HepG2 (cell line): ENCODE measurements at regions not wholly inside any gene's neighbourhood (a gene's known extent, or its start where the extent isn't known, plus 50 kb on each side); places are given as distances from the start of the nearest gene placed in this dataset.

Experiments used
- ATAC-seq: fragments of 200-7000 bp; cut with Tn5 transposase; 3 replicates; pipeline ENCODE4 v1.9.1; 2020; ENCODE audit warnings: mild to moderate bottlenecking, moderate library complexity
- BruUV-seq: library from RNA; stranded (reverse); fragments of 400-500 nt; replicated peaks from 2 replicates; lab custom pipeline; 2021; lab: Mats Ljungman, UMichigan
- CTCF ChIA-PET: fragments of 300-600 bp; formaldehyde crosslinking; extraction: SDS; loops from one replicate; lab custom pipeline; 2021; ENCODE audit warnings: low total read pairs, inconsistent platforms, low intra/inter-chr PET ratio; lab: Yijun Ruan, JAX
- POLR2A ChIA-PET: fragments of 350-600 bp; sonication (Branson Sonifier 250); formaldehyde crosslinking; loops from one replicate; lab custom pipeline; 2020; ENCODE audit warnings: antibody characterized with exemption, inconsistent platforms; lab: Yijun Ruan, JAX
- DNase-seq: peaks from one replicate; pipeline ENCODE4 v3.0.0-alpha.2; 2015; ENCODE audit warnings: low spot score
- FAIRE-seq: peaks from 3 replicates; lab custom pipeline; 2011; peaks lifted over from hg19 to GRCh38; lab: Jason Lieb, UNC
- H2AFZ ChIP-seq: one replicate; pipeline ENCODE4 v1.6.1; 2011; ENCODE audit warnings: low read length, inconsistent platforms
- H3K27ac ChIP-seq: fragments of 300-600 bp; 3 replicates; pipeline ENCODE4 v1.8.0; 2011; ENCODE audit warnings: mixed run types, mild to moderate bottlenecking, mixed read lengths, low read length, inconsistent platforms; ENCODE audit not compliant: insufficient read depth; ENCODE audit errors: extremely low read length
- H3K27me3 ChIP-seq, 2 experiments: fragments of 200-600 bp in 1 of 2; 2 replicates in 1 of 2; 3 replicates in 1 of 2; pipeline versions ENCODE4 v1.6.0 to v1.8.0; 2011; ENCODE audit warnings: low read length in 2 of 2, mild to moderate bottlenecking in 2 of 2, moderate library complexity in 2 of 2, inconsistent platforms in 1 of 2; ENCODE audit not compliant: insufficient read depth in 2 of 2, control insufficient read depth in 1 of 2
- H3K36me3 ChIP-seq, 2 experiments: fragments of 200-600 bp in 1 of 2; replicated peaks in 1 of 2; 2 replicates in 1 of 2; 3 replicates in 1 of 2; pipeline versions ENCODE4 v1.5.1 to v1.8.0; 2011; ENCODE audit warnings: low read length in 2 of 2, inconsistent platforms in 1 of 2; ENCODE audit not compliant: insufficient read depth in 2 of 2, control insufficient read depth in 1 of 2
- H3K4me1 ChIP-seq: 2 replicates; pipeline ENCODE4 v1.5.1; 2012; ENCODE audit warnings: low read length, inconsistent platforms; ENCODE audit not compliant: insufficient read depth
- H3K4me2 ChIP-seq: 2 replicates; pipeline ENCODE4 v1.6.0; 2011; ENCODE audit warnings: low read depth, low read length, inconsistent platforms
- H3K4me3 ChIP-seq, 3 experiments: fragments of 200-600 bp in 1 of 3; sonication (generic), shearing (Covaris generic) in 1 of 3; replicated peaks in 1 of 3; 2 replicates each; pipeline ENCODE4 v1.5.1; 2011 to 2016; ENCODE audit warnings: low read length in 3 of 3, inconsistent platforms in 2 of 3, low read depth in 2 of 3, mild to moderate bottlenecking in 2 of 3, control low read depth in 1 of 3, mixed read lengths in 1 of 3; ENCODE audit not compliant: insufficient read depth in 1 of 3
- H3K79me2 ChIP-seq: one replicate; pipeline ENCODE4 v1.6.1; 2011; ENCODE audit warnings: low read length, inconsistent platforms; ENCODE audit not compliant: insufficient read depth
- H3K9ac ChIP-seq: 2 replicates; pipeline ENCODE4 v1.6.0; 2011; ENCODE audit warnings: mild to moderate bottlenecking, low read depth, low read length, inconsistent platforms; ENCODE audit not compliant: insufficient read depth
- H3K9me3 ChIP-seq: 2 replicates; pipeline ENCODE4 v1.5.1; 2012; ENCODE audit warnings: mild to moderate bottlenecking, low read length
- H4K20me1 ChIP-seq: 2 replicates; pipeline ENCODE4 v1.6.0; 2011; ENCODE audit warnings: inconsistent platforms, mild to moderate bottlenecking, low read length, moderate library complexity; ENCODE audit not compliant: insufficient read depth
- HCFC1 ChIP-seq: fragments of 150-350 bp; IDR thresholded peaks from 2 replicates; pipeline ENCODE4 v1.6.1; 2014; ENCODE audit warnings: low read depth, low read length
- JDP2 ChIP-seq: sonication (generic); formaldehyde crosslinking; IDR thresholded peaks from 2 replicates; pipeline ENCODE4 v1.8.1; 2022; ENCODE audit warnings: missing genetic modification reagents, borderline replicate concordance
- LBX2 ChIP-seq: sonication (generic); formaldehyde crosslinking; IDR thresholded peaks from 2 replicates; pipeline ENCODE4 v1.5.0; 2020; ENCODE audit warnings: missing genetic modification reagents, mild to moderate bottlenecking, borderline replicate concordance
- MIER2 ChIP-seq: IDR thresholded peaks from 2 replicates; pipeline ENCODE4 v1.6.1; 2016; ENCODE audit warnings: missing biosample characterization, missing genetic modification reagents
- MYNN ChIP-seq: sonication (generic); formaldehyde crosslinking; IDR thresholded peaks from 2 replicates; pipeline ENCODE4 v1.4.0; 2020; ENCODE audit warnings: mild to moderate bottlenecking, low read depth, missing genetic modification reagents
- NFE2L1 ChIP-seq: sonication (generic); formaldehyde crosslinking; IDR thresholded peaks from 2 replicates; pipeline ENCODE4 v1.4.0; 2020; ENCODE audit warnings: missing genetic modification reagents, mild to moderate bottlenecking, borderline replicate concordance
- NFIC ChIP-seq: IDR thresholded peaks from 2 replicates; pipeline ENCODE4 v1.6.1; 2012; ENCODE audit warnings: mild to moderate bottlenecking, low read length, inconsistent platforms
- SATB2 ChIP-seq: sonication (generic); formaldehyde crosslinking; IDR thresholded peaks from 2 replicates; pipeline ENCODE4 v1.5.0; 2020; ENCODE audit warnings: missing genetic modification reagents
- SIX4 ChIP-seq: sonication (generic); formaldehyde crosslinking; IDR thresholded peaks from 2 replicates; pipeline ENCODE4 v1.4.0; 2020; ENCODE audit warnings: missing genetic modification reagents
- SMAD3 ChIP-seq: sonication (generic); formaldehyde crosslinking; IDR thresholded peaks from 2 replicates; pipeline ENCODE4 v1.4.0; 2020; ENCODE audit warnings: missing genetic modification reagents
- SP5 ChIP-seq: IDR thresholded peaks from 2 replicates; pipeline ENCODE4 v1.6.1; 2016; ENCODE audit warnings: low read depth, borderline replicate concordance
- THAP11 ChIP-seq: IDR thresholded peaks from 2 replicates; pipeline ENCODE4 v1.6.1; 2016; ENCODE audit warnings: missing biosample characterization, missing genetic modification reagents
- TSC22D2 ChIP-seq: sonication (generic); formaldehyde crosslinking; IDR thresholded peaks from 2 replicates; pipeline ENCODE4 v1.5.1; 2020; ENCODE audit warnings: missing genetic modification reagents, mild to moderate bottlenecking, borderline replicate concordance
- ZBTB20 ChIP-seq: sonication (generic); formaldehyde crosslinking; IDR thresholded peaks from 2 replicates; pipeline ENCODE4 v1.8.1; 2023; ENCODE audit warnings: missing genetic modification reagents, low read depth, mild to moderate bottlenecking, borderline replicate concordance
- ZBTB7A ChIP-seq: sonication (generic); formaldehyde crosslinking; IDR thresholded peaks from 2 replicates; pipeline ENCODE4 v1.8.0; 2022; ENCODE audit warnings: mild to moderate bottlenecking, missing genetic modification reagents
- ZNF639 ChIP-seq: conservative IDR thresholded peaks from 2 replicates; pipeline ENCODE4 v1.6.1; 2018; ENCODE audit warnings: missing genetic modification reagents
- ZNF746 ChIP-seq: sonication (generic); formaldehyde crosslinking; IDR thresholded peaks from 2 replicates; pipeline ENCODE4 v1.8.0; 2022; ENCODE audit warnings: mild to moderate bottlenecking, missing genetic modification reagents
- ZSCAN30 ChIP-seq: sonication (generic); formaldehyde crosslinking; IDR thresholded peaks from 2 replicates; pipeline ENCODE4 v1.5.0; 2020; ENCODE audit warnings: mild to moderate bottlenecking, missing genetic modification reagents
- ZSCAN31 ChIP-seq: sonication (generic); formaldehyde crosslinking; IDR thresholded peaks from 2 replicates; pipeline ENCODE4 v1.5.0; 2020; ENCODE audit warnings: low read depth, mild to moderate bottlenecking, missing genetic modification reagents
- WGBS: methylation state at CpG from one replicate; pipeline ENCODE4 v1.1.6; 2017; ENCODE audit warnings: low lambda C conversion rate; 5-methylcytosine and 5-hydroxymethylcytosine counted together
- in situ Hi-C: cut with HindIII; loops from 2 replicates; pipeline ENCODE4 v1.10.0; 2017; ENCODE audit warnings: low pct_unique_long_range_greater_than_20kb; ENCODE audit not compliant: extremely low pct_ligation_motif_present
- intact Hi-C: fragments of 100-400 bp; cut with micrococcal nuclease; formaldehyde crosslinking; loops from one replicate; pipeline ENCODE4 v1.10.0; 2022; ENCODE audit not compliant: unreplicated experiment

- in situ Hi-C loops (no loop called here), intact Hi-C loops (no loop called here)
- no TSS peak for BruUV-seq
- no peaks in the 10 kb centered on the region for H3K36me3 ChIP-seq
- CTCF ChIA-PET: no interaction called here
- no peak for ATAC-seq
- DNase-seq: no peak
- H3K79me2 ChIP-seq: no peaks in the 10 kb centered on the region
- no peak overlapping the region for H3K9ac ChIP-seq
- FAIRE-seq: no peak
- WGBS: 0% methylated on average over 3 of the region's 3 CpGs
- POLR2A ChIA-PET: no interaction called here
- no peak for TF ChIP-seq SMAD3 (CRISPR knock-in tag)
- TF ChIP-seq MIER2 (CRISPR knock-in tag): no peak
- TF ChIP-seq THAP11 (CRISPR knock-in tag): no peak
- TF ChIP-seq ZBTB7A (CRISPR knock-in tag): no peak
- TF ChIP-seq SIX4 (CRISPR knock-in tag): no peak
- no peak for TF ChIP-seq ZNF639 (CRISPR knock-in tag)
- no peak for TF ChIP-seq ZBTB20 (CRISPR knock-in tag)
- TF ChIP-seq SP5 (CRISPR knock-in tag): no peak
- TF ChIP-seq ZSCAN30 (CRISPR knock-in tag): no peak
- no peak for TF ChIP-seq TSC22D2 (CRISPR knock-in tag)
- no peak for TF ChIP-seq NFE2L1 (CRISPR knock-in tag)
- no peak for TF ChIP-seq JDP2
- TF ChIP-seq ZSCAN31 (CRISPR knock-in tag): no peak
- no peak for TF ChIP-seq ZNF746 (CRISPR knock-in tag)
- no peak for TF ChIP-seq SATB2 (CRISPR knock-in tag)
- TF ChIP-seq LBX2: no peak
- no peak for TF ChIP-seq HCFC1
- TF ChIP-seq NFIC: no peak
- TF ChIP-seq MYNN (CRISPR knock-in tag): no peak
- H3K4me3 ChIP-seq: no peak overlapping the region
- H3K27ac ChIP-seq: no peak overlapping the region
- H2AFZ ChIP-seq: no peak overlapping the region
- H3K9me3 ChIP-seq: peaks cover 7% of the 10 kb centered on the region; the same call in 1 of the 2 replicates
- no peak overlapping the region for H3K4me2 ChIP-seq
- no peaks in the 10 kb centered on the region for H3K4me1 ChIP-seq
- H3K27me3 ChIP-seq: no peaks in the 10 kb centered on the region
- H4K20me1 ChIP-seq: no peaks in the 10 kb centered on the region
These were observed 345.9 kb upstream of the SMIM30 start for GRCh38 chr7:113464096-113464855.
